ENCODE measurements at regions not wholly inside any gene's neighbourhood (a gene's known extent, or its start where the extent isn't known, plus 50 kb on each side); places are given as distances from the start of the nearest gene placed in this dataset.

DNA sequence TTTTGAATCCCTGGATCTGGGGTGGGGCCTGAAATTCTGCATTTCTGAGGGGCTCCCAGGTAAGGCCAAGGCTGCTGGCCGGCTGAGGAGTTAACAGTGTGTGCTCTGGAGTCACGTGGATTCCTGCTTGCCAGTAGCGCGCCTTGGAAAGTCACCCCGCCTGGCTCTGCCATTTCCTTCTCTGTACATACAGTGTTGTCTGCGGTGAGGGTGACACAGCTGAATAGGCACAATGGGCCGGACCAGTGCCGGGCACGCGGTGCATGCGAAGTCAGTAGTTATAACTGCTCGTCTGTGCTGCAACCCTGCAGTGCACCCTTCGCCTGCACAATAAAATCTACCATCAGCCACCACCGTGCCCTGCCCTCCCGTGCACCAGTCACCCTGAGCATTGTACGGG is 68.0 kb upstream of the EEPD1 start:
- intact Hi-C loops (cut with DNase I) = no loop called here
- peak in 1 of 10 donors; percentile 82 for DNase-seq

DNA sequence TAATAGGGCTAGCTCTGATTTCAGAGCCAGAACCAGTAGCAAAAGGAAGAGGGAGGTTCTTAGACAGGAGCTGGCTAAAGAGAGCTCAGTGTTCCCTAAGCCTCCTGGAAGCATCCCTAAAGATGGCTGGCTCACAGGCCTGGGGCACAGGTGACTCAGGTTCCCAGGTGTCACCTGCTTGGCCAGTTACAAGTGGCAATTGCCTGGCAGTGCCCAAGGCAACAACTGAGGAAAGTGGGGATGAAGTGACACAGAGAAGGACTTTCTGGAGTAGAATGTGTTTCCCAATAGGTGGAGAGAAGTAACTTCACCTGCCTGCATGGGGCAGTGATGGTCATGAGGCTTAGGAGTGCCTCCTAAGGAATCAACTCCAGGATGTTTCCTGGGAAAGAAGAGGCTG is 66.5 kb upstream of the EEPD1 start:
- DNase-seq = no peak
- intact Hi-C loops (cut with DNase I) = no loop called here

DNA sequence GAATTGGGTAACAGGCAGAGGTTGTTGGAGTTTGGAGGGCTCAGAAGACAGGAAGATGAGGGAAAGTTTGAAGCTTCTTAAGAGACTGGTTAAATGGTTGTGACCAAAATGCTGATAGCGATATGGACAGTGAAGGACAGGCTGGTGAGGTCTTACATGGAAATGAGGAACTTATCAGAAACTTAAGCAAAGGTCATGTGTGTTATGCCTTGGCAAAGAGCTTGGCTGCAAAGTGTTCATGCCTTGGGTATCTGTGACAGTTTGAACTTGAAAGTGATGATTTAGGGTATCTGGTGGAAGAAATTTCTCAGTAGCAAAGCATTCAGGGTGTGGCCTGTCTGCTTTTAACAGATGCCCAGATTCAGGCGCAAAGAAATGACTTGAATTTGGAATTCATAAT is 64.5 kb upstream of the EEPD1 start:
- no peak for DNase-seq
- intact Hi-C loops (cut with DNase I) = no loop called here

DNA sequence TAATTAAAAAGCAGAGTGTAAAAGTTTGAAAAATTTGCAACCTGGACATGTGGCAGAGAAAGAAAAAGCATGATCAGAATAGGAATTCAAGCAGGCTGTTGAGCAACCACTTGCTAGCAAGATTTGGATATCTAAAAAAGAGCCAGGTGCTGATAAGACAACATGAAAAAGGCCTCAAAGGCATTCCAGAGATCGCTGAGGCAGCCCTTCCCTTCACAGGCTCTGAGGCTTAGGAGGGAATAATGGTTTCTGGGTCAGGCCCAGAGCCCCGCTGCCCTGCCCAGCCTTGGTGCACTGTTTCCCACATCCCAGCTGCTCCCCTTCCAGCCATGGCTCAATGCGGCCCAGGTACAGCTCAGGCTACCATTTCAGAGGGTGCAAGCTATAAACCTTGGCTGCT is 64.1 kb upstream of the EEPD1 start:
- intact Hi-C loops (cut with DNase I) = no loop called here
- DNase-seq = no peak

DNA sequence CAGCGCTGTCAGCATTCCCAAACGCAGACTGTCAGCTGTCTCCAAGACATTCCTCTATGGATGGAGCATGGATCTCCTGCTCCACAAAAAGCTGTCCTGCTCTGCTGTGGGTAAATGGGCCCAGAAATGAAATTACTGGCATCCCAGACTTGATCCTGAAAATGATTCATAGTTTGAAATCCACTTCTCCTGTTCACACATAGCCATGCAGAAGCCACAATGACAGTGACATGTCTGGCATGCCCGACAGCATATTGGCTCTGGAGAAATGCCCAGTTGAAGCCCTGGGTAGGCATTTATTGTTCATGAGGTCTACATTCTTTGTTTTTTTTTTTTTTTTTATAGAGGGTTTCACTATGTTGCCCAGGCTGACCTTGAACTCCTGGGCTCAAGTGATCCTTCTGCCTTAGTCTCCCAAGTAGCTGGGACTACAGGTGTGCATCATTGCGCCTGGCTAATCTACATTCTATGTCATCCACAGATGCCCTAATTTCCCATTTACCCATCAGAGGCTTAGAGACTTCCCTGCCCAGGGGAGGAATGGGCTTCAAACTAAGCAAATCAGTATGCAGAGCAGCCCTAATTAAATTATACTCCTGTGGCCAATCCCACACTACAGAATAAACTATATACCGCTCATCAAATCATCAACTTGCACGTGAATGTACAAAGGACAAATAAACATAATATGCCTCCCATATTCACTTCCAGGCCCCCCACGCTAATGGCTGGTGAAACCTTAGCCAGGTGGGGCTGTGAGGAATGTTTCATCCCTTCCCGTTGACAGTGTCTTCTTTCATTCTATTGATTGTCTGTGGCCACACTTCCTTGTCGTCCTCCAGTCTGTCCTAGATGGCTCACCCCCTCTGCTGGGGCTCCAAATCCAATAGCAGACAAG is 61.8 kb upstream of the EEPD1 start:
- intact Hi-C loops (cut with DNase I) = no loop called here
- DNase-seq = no peak

DNA sequence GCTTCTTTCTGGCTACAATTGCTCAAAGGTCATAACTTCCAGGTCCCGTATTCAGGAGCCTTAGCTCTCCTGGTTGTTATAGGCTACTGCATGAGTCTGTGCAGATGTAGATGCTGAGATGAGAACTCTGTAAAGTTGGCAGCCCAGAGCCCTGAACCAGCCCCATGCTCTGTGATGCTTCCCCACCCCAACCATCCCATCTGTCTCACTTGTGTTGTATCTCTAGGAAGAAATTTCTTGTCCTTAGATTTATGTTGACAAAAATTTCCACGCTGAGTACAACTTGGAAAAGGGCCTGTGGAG is 61.2 kb upstream of the EEPD1 start:
- DNase-seq = no peak
- intact Hi-C loops (cut with DNase I) = no loop called here

DNA sequence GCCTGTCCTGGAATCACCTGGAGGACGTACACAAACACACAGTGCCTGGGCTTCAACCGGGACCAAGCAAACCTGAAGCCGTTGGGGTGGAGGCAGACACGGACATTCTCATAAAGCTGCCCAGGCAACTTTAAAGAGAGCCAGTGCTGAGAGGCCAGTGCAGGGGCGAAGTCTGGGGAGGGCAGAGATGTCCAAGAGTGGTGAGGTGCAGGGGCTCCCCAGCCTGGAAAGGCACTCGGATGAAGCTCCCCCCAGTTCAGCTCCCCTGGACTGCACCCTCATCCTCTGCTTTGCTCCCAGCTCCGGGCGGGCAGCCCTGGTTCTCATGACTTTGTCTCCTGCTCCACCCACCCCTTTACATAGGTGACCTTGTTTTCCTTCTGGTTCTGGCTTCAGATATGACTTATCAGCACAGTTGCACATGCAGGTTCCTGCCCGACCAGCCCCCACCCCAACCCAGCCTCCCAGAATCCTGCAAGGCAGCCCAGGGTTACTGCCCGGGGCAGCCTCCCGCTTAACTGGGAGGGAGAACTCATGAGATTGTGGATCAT is 60.8 kb upstream of the EEPD1 start:
- intact Hi-C loops (cut with DNase I) = no loop called here
- DNase-seq = no peak

DNA sequence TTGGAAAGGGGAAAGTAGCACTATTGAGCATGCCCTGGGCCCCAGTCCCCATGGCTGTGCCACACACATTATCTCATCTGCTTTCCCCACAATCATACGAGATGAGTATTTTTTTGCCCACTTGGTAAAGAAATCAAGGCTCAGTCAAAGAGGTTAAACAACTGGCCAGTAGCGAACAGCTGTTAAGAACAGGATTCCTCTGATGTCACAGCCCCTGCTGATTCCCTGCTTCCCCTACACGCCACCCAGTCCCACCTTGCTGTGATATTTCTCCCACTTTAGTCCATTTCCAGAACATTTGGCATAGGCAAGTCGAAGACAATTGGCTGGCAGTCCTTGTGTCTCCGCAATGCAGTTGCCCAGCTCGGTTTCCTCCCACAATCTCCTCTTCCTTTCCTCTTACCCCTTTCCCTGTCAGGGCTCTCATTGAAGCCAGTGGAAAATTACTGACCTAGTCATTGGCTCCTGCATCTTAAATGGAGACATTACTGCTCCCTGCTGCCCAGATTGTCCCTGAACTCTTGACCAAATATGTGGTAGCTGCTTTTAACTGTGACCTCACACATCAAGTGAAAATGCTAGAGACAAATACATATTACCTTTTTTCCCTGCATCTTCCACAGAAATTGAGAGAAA is 56.5 kb upstream of the EEPD1 start:
- intact Hi-C loops (cut with DNase I) = no loop called here
- no peak for DNase-seq

DNA sequence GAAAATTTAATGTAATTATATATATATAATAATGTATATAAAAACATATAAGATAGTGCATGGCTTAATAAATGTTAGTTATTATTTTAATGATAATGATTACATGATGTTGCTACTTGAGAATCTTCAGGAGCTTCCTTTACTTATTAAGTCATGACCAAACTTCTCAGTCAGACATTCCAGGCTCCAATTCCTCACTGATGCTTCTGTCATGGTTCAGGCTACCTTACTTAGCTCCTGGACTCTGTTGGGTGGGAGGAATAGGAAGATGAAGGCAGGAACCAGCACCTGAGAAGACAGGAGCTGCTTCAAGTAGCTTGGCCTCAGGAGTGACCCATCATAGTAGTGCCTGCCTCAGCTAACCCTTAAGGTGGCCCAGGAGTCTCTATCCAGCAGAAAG is 55.0 kb upstream of the EEPD1 start:
- intact Hi-C loops (cut with DNase I) = no loop called here

DNA sequence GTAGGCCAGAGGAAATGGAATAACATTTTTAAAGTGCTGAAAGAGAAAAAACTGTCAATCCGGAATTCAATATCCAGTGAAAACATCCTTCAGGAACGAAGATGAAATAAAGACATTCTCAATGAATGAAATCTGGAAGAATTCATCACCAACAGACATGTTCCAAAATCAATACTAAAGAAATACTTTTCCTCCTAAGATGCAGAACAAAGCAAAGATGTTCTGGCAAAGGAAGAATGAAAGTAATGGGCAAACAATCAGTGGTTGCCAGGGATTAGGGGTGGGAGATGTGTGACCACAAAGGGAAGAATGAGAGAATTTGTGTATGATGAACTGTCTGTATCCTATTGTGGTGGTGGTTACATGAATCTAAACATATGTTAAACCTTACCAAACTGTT is 52.8 kb upstream of the EEPD1 start:
- intact Hi-C loops (cut with DNase I) = no loop called here
- DNase-seq = no peak

More for the DNA sequence above, 55.0 kb upstream of the EEPD1 start:
- DNase-seq = no peak

DNA sequence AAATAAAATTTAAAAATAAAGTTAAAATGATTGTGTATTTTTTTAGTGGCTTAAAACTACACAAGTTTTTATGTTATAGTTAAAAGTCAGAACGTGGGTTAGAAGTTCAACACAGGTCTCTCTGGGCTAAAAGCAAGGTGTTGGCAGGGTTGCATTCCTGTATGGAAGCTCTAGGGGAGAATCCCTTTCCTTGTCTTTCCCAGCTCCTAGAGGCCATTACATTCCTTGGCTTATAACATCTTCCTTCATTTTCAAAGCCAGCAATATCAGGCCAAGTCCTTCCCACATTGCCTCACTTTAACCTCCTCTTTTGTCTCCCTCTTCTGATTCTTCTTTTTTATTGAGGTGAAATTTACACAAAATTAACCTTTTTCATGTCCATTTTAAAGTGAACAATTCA is 52.4 kb upstream of the EEPD1 start:
- intact Hi-C loops (cut with DNase I) = no loop called here

More for the DNA sequence above, 52.4 kb upstream of the EEPD1 start:
- no peak for DNase-seq
